GM12872 (cell line): ENCODE measurements at regions not wholly inside any gene's neighbourhood (a gene's known extent, or its start where the extent isn't known, plus 50 kb on each side); places are given as distances from the start of the nearest gene placed in this dataset.

Experiments used
- TF ChIP-seq, protein P1 (sequence below): IDR thresholded peaks from 3 replicates; pipeline ENCODE4 v1.5.1; 2011; ENCODE audit warnings: low read depth, mild to moderate bottlenecking, low read length, moderate library complexity; ENCODE audit not compliant: insufficient read depth

DNA sequence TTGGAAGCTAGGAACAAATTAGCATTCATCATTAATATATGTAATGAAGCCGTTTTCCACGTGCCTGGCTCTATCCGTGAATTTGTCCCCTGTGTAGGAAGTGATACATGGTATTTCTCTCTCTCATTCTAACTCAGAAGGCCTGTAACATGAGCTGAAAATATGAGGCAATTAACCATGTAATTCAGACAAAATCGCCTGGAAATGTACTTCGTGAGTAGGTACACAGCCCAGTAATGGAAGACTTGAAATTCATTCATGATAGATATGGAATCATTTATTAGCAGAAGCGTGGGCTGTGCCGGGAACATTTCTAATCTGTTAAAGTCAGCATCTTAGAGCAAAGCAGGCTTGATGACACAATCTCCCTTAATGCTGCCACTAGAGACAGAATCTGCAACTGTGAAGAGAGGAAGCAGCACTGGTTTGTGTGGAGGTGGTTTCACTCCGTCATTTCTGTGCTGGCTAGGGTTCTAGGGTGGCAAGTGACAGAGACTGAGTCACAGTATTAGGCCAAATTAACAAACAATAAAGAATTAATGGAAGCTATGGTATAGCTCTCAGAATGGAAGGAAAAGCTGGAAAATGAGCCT, 225.0 kb upstream of the PROK2 start:
- TF ChIP-seq, protein P1, sequence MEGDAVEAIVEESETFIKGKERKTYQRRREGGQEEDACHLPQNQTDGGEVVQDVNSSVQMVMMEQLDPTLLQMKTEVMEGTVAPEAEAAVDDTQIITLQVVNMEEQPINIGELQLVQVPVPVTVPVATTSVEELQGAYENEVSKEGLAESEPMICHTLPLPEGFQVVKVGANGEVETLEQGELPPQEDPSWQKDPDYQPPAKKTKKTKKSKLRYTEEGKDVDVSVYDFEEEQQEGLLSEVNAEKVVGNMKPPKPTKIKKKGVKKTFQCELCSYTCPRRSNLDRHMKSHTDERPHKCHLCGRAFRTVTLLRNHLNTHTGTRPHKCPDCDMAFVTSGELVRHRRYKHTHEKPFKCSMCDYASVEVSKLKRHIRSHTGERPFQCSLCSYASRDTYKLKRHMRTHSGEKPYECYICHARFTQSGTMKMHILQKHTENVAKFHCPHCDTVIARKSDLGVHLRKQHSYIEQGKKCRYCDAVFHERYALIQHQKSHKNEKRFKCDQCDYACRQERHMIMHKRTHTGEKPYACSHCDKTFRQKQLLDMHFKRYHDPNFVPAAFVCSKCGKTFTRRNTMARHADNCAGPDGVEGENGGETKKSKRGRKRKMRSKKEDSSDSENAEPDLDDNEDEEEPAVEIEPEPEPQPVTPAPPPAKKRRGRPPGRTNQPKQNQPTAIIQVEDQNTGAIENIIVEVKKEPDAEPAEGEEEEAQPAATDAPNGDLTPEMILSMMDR: no peak

DNA sequence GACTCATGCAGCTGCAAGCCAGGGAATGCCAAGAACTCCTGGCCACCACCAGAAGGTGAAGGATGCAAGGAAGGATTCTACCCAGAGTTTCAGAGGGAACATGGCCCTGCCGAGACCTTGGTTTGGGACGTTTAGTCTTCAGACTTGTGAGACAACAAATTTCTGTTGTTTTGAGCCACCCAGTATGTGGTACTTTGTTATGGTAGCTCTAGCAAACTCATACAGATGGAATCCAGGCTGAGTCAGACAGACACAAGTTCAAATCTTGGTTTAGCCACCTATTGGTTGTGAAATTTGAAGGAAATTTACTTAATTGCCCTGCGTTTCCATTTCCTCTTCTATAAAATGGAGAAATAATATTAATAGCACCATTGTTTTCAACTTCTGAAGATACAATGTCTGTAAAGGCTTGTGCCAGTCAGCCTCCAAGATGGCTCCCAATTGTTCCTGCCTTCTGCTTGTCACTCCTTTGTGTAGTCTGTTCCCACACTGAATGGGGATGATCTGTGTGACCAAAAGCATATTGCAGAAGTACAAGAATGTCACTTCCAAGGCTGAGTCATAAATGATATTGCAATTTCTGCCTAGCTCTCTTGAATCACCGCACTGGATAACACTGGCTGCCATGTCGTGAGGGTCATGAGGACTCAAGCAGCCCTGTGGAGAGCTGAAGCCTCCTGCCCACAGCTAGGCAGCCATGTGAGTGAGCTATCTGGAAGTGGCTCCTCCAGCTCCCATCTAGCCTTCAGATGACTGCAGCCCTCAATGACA, 223.5 kb upstream of the PROK2 start:
- TF ChIP-seq, protein P1: no peak

DNA sequence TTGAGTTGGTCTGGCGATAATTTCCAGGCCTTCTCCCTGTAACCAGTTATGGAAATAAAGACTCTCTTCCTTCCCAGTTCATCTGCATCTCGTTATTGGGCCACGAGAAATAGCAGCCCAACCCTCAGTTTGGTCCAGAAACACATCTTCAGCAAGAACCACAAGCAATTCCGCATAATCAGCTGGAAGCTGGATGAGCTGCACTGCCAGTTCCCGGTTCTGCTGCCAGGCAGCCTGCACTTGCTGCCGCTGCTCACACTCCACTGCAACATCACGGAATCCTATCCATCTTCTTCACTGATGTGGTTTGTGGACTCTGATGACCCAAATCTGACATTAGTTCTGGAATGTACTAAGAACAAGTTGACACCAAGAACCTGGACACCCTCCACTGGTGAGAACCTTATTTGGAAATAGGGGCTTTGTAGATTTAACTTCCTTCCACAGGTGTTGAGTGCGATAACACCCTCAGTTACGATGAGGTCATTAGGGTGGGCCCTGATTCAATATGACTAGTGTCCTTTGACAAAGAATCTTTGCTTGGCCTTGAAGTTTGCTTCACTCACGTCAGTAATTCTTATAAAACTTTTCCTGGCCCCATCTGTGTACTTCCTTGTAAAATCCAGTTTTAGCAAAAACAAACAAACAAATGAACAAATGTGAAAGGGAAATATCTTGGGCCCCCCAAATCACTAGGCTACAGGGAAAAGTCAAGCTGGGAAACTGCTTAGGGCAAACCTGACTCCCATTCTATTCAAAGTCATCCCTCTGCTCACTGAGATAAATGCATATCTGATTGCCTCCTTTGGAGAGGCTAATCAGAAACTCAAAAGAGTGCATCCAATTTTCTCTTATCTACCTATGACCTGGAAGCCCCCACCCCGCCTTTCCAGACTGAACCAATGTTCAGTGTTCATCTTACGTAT, 221.9 kb upstream of the PROK2 start:
- TF ChIP-seq, protein P1: no peak

DNA sequence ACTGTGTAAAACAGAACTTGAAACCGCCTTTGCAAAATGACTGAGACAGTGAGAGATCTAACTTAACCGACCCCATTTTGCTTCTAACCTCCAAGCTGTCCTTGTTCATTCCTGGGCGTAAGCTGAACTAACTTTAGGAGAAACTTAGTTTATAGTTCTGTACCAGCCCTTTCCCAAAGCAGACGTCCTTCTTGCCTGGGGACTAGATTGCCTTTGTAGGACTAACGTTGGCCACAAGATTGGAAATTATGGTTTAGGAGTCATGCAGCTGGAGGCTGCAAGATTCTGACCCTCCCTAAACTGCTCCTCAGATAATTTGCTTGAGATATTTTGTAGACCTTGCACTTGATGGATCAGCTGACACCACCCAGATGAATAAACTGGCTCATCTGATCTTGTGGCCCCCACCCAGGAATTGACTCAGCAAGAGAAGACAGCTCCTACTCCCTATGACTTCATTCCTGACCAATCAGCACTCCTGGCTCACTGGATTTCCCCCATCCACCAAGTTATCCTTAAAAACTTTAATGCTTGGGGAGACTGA, 219.9 kb upstream of the PROK2 start:
- TF ChIP-seq, protein P1: no peak

DNA sequence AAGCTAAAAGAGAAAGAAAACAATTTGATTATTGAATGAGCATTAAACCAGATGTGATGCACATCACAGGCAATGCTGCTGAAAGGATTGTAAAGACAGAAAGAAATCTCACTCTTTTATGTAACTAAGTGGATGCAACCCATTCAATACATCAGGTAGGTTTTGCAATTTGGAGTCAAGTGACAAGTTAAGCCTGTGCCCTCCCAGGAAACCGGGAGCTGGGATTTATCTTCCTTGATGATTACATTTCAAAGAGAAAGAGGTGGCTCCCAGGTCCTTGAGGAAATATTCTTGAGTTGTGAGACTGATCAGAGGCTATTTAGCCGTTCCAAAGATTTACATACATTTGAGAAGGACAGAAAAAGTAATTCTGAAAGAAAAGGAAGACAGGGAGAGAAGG, 219.0 kb upstream of the PROK2 start:
- TF ChIP-seq, protein P1: no peak

DNA sequence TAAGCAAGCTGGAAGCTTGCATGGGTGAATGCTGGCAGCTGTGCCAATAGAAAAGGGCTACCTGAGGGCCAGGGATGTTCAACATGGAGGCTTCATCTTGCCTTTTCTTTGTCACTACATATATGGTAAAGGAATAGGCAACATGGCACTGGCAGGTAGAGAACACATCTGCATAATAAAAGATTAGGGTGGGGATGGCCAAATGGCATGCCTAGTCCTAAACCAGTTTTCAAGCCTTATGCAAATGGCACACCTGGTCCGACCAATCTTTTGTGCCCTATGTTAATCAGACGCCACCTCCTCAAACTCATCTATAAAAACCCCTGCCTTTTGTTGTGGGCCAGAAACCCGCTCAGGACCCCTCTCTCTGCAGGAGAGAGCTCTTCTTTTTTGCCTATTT, 216.8 kb upstream of the PROK2 start:
- TF ChIP-seq, protein P1: no peak

DNA sequence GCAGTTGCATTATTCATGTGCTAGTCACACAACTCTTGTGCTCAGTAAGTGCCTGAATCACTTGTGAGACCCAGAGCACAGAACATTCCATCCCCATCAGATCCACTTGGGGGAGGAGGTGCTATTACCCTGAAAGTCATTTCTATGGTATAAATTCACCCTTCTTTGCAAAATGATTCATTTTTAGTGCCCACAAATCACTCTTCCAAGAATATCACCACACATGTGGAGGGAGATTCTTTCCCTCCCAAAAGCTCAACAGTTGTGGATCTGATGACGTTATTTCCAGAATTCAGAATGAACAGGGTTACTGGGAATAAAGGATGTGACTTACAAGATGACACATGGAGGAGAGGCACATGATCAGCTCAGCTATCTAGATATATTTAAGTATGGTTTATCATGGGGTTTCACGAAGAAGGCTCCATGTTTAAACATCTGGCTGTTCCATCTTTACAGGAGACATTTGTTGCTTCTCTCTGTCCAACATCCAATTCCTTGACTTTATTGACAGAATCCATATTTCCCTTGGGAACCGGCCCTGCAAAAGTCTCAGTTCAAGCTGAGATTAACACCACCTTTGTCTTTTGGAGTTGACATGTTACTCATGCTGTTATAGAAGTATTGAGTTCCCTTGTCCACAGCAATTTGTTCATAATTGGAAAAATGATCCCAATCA, 214.2 kb upstream of the PROK2 start:
- TF ChIP-seq, protein P1: no peak
